Neural cell (in vitro differentiated cells): ENCODE measurements at regions not wholly inside any gene's neighbourhood (a gene's known extent, or its start where the extent isn't known, plus 50 kb on each side); places are given as distances from the start of the nearest gene placed in this dataset.

Experiments
- EP300 ChIP-seq: fragments of 450-650 bp; conservative IDR thresholded peaks from 2 replicates; pipeline ENCODE4 v1.6.1; 2014; ENCODE audit warnings: antibody characterized with exemption, mild to moderate bottlenecking, moderate library complexity; ENCODE audit not compliant: poor library complexity, severe bottlenecking
- SMC3 ChIP-seq: fragments of 450-650 bp; conservative IDR thresholded peaks from 2 replicates; pipeline ENCODE4 v1.6.1; 2014; ENCODE audit warnings: antibody characterized with exemption, mild to moderate bottlenecking, moderate library complexity; ENCODE audit not compliant: poor library complexity
- TF ChIP-seq, protein P1 (sequence below): fragments of 450-650 bp; IDR thresholded peaks from 2 replicates; pipeline ENCODE4 v1.5.1; 2014; ENCODE audit warnings: antibody characterized with exemption, mild to moderate bottlenecking, moderate library complexity; ENCODE audit not compliant: poor library complexity, severe bottlenecking

- TF ChIP-seq, protein P1, sequence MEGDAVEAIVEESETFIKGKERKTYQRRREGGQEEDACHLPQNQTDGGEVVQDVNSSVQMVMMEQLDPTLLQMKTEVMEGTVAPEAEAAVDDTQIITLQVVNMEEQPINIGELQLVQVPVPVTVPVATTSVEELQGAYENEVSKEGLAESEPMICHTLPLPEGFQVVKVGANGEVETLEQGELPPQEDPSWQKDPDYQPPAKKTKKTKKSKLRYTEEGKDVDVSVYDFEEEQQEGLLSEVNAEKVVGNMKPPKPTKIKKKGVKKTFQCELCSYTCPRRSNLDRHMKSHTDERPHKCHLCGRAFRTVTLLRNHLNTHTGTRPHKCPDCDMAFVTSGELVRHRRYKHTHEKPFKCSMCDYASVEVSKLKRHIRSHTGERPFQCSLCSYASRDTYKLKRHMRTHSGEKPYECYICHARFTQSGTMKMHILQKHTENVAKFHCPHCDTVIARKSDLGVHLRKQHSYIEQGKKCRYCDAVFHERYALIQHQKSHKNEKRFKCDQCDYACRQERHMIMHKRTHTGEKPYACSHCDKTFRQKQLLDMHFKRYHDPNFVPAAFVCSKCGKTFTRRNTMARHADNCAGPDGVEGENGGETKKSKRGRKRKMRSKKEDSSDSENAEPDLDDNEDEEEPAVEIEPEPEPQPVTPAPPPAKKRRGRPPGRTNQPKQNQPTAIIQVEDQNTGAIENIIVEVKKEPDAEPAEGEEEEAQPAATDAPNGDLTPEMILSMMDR: no peak
- no peak for TF ChIP-seq EP300
- TF ChIP-seq SMC3: no peak
These were observed 128.6 kb downstream of the TSN start for GRCh38 chr2:121884078-121884477.
